Astrocyte of the cerebellum (primary cell): ENCODE measurements at regions not wholly inside any gene's neighbourhood (a gene's known extent, or its start where the extent isn't known, plus 50 kb on each side); places are given as distances from the start of the nearest gene placed in this dataset.

Experiments
- DNase-seq: peaks from one replicate; pipeline ENCODE4 v3.0.0-alpha.2; 2011; ENCODE audit warnings: low read depth
- H3K4me3 ChIP-seq: 2 replicates; pipeline ENCODE4 v1.5.1; 2011; ENCODE audit warnings: mild to moderate bottlenecking, low read depth, low read length, moderate library complexity
- CTCF ChIP-seq: IDR thresholded peaks from 2 replicates; pipeline ENCODE4 v1.5.1; 2012; ENCODE audit warnings: low read length, low read depth, moderate library complexity, mild to moderate bottlenecking; ENCODE audit errors: missing control alignments
- in situ Hi-C: cut with HindIII; loops from 2 replicates; pipeline ENCODE4 v1.10.0; 2017; ENCODE audit warnings: low sequenced_read_pairs

GRCh38 chr2:6211236-6211635, 519.1 kb downstream of the SOX11 start:
- DNase-seq: no peak
- in situ Hi-C loops: no loop called here
- TF ChIP-seq CTCF: no peak
- no peak overlapping the region for H3K4me3 ChIP-seq

GRCh38 chr2:6212491-6212890, 520.3 kb downstream of the SOX11 start:
- H3K4me3 ChIP-seq: no peak overlapping the region
- in situ Hi-C loops: no loop called here
- no peak for DNase-seq
- TF ChIP-seq CTCF: no peak

GRCh38 chr2:6213056-6213780, 521.0 kb downstream of the SOX11 start:
- no peak for TF ChIP-seq CTCF
- in situ Hi-C loops: no loop called here
- H3K4me3 ChIP-seq: no peak overlapping the region
- no peak for DNase-seq

GRCh38 chr2:6214471-6214870, 522.3 kb downstream of the SOX11 start:
- no peak overlapping the region for H3K4me3 ChIP-seq
- in situ Hi-C loops: no loop called here
- no peak for TF ChIP-seq CTCF
- DNase-seq: no peak

GRCh38 chr2:6215053-6215452, 522.9 kb downstream of the SOX11 start:
- no peak for DNase-seq
- no peak for TF ChIP-seq CTCF
- in situ Hi-C loops: no loop called here
- H3K4me3 ChIP-seq: no peak overlapping the region

GRCh38 chr2:6216234-6216633, 524.0 kb downstream of the SOX11 start:
- in situ Hi-C loops: no loop called here
- DNase-seq: no peak
- TF ChIP-seq CTCF: no peak
- H3K4me3 ChIP-seq: no peak overlapping the region
